GM21515 (cell line): ENCODE measurements at regions not wholly inside any gene's neighbourhood (a gene's known extent, or its start where the extent isn't known, plus 50 kb on each side); places are given as distances from the start of the nearest gene placed in this dataset.
"Not testable (repeated sequence)": the region's sequence is repeated elsewhere in the genome, so short reads cannot be mapped to it uniquely, and the experiment has no call there.

ENCODE experiments used
- ATAC-seq: cut with Tn5 transposase; IDR thresholded peaks from one replicate; pipeline ENCODE4 v1.9.1; 2021; ENCODE audit not compliant: unreplicated experiment

DNA sequence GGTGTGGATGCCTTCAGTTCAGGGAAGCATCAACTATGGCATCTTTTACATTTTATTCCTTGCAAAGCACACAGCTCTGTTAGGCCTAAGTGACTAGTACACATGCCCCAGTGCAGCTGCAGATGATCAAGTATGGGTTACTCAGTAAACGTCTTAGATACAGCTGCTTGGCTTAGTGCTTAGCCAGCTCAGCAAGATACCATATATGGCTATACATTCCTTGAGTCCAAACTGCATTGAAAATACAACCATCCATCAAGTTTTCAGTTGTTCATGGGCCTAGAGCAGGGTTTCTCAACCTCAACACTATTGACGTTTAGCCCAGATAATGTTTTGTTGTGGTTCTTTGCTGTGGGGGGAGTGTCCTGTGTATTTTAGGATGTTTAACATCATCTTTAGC, 769.9 kb downstream of the TSN start:
- ATAC-seq = no peak

DNA sequence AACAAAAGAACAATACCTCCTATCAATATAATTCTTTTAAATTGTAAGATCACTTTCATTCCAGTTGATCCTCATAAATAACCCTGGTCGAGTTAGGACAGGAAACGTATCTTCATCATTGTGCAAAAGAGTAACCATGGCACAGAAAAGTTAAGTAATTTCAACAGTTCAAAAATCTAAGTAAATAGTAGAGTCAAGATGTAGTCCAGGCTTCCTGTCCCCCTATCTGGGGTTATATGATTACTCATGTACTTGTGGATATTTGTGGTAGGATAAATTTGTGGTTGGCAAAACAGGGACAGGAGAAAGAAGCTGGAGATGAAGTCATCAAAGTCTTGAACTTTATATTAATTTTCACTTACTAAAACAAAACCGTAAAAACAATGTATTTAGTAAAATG, 772.6 kb downstream of the TSN start:
- no peak for ATAC-seq

DNA sequence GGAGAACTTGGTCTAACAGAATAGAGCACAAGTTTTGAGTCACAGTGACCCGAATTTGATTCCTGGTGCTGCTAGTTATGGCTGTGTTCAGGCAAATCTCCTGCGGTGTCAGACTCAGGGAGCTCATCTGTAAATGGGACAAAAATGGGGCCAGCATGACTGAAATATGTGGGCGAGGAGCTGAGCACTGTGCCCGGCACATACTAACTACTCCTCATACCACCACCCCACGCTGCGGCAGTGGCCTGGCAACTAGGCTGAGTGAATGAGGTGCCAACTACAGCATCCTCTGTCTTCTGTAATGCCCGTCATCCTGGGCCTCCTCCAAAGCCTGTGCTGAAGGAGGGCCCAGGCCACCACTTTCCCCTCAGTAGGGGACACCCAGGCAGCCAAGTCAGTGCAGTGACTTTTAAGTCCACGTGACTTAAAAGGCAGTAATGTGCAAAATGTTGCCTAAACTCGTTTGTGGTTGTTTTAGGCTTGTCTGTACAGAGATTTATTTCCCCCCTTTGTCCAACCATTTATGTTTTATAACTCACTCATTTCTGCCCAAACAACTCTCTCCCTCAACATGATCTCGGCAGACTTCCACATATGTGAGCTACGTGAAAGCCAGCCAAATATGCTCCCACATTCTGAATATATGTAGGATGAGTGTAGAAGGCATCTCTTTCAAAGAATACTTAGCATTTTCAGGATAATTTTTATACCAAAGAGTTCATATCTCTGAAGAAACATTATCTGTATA, 773.7 kb downstream of the TSN start:
- ATAC-seq = no peak

DNA sequence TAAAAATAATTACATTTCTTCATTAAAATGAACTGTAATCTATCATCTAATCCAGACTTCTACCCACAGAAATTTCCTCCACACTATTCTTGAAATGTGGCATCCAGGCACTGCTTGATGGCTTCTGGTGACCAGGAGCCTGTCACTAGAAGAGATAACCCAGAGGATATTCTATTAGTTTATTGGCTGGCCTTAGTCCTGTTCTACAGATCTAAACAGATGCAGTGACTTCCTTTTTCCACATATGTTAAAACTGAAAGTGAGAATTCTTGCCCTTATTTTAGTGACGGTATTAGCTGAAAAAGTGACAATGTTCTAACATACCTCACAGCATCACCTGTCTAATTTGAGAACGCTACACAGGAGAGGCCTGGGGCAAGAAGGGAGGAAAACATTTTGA, 775.4 kb downstream of the TSN start:
- ATAC-seq = no peak

DNA sequence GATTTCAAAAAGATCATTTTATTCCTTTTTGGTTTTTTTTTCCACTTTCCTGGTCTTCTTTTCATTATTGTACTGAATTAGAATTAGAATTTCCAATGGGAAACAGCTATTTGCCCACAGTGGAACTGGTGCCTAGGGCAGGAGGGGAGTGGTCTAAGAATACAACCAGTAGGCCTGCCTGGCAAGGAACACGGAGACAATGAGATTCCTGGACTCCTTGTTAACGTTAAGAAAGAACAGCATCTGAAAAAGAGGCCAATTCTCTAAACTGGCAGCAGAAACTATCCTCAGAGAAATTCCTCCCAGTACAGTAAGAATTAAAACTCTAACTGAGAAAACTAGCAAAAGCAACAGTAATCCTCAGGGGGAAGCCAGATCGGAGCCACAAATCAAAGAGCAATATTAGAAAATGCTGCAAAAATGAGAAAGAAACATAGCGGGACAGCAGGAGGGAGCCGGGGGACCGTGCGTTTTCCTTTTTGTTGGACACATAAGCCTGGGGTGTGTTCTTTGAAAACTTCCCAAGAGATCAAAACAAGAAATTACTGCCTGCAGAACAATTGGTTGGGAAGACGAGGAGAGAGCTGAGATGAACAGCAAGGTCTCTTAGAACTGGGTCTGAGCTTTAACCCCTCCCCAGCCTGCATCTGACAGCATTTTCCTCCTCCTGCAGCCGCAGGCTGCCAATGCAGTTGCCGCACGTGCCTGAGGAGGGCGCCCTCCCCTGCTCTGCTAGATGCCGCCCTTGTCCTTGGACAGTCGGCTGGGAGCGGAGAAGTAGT, 776.0 kb downstream of the TSN start:
- no peak for ATAC-seq

DNA sequence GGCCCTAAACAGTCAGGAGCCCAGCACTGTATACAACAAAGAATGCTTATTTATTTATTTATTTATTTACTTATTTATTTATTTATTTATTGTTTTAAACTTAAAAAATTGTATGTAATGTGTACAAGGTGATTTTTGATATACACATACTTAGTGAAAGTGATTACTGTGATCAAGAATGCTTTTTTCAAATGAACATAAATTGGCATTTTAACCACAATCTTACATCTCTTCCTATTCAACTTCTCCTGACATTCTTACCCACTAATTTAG, 776.6 kb downstream of the TSN start:
- no peak for ATAC-seq

DNA sequence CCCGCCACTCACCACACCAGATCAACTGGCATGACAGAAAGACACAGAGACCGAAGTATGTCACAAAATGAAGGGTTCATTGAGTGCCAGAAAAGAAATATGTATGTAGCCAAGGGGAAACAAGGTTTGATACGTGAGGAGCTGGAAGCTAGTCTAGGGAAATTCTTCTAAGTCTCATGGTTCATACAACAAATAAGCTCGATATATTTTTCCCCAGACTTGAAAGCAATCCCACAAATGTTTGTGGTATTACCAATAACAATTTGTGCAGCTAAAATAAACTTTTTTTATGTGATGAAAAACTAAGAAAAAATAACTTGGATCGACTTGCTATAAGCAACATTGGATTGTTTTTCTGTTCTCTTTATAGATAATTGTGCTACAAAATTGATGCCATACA, 777.0 kb downstream of the TSN start:
- ATAC-seq = no peak

DNA sequence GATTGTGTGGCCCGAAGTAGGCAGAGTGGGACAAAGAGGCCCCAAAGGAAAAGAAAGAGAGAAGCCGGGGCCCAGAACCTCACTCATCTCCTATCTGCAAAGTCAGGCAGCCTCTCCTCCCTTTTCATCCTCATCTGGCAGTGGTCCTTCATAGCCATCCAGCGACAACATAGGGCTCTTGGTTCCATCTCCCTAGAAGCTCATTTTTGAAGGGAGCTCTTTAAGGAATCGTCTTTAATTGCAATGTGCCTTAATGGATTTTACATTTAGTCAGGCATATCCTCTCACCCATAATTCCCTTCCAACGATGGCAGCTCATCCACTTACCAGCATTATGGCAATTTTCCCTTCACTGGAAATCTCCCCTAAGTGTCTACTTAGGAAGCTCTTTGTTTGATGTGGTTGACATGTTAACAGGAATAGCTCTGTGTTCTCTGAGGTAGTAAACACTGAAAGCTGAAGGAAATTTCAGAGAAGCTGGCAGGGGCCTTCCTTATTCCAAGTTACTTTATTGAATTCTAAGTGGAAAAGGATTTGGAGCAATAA, 780.6 kb downstream of the TSN start:
- ATAC-seq = no peak

DNA sequence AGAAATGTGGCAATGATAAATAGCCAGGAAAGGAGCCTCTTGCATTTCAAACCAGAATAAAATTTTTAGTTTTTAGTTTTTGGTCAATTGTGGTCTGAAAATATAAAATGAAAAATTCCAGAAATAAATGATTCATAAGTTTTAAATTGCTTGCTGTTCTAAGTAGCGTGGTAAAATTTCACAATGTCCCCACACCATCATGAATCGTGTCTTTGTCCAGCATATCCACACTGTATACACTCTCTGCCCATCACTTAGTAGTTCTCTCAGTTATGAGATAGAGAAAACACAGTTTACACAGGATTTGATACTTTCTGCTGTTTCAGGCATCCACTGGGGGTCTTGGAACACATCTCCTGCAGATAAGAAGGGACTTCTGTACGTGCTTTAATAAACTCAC, 783.9 kb downstream of the TSN start:
- ATAC-seq = no peak

DNA sequence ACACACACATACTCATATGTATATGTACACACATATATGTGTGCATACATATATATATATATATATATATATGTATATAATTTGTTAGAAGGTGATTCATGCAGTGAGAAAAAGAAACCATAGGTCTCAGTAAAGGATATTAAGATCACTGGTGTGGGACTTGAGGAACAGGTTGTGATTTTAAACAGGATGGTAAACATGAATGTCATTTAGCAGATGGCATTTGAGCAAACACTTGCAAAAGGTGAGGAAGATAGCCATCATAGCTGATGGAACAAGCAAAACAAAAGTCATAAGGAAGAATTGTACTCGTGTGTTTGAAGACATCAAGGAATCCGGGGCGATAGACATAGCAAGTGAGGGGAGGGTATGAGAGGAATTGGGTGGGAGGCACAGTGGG, 784.5 kb downstream of the TSN start:
- ATAC-seq = no peak

DNA sequence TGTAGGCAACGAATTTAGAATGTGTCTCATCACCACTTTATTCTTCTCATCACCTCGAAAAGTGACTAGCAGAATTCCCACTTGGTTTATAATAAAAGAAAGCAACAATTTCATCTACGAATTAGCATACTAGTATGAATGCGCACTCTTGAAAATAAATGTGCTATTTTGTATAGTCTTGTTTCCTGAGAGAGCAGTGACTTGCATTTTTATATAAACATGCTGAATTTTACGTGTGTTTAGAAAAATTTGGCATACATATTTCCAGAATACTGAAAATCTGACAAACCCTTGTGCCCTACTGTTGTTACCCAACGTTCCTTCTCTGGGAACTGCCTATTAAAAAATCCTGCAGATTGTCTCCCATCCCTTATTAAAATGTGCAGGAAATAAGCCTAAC, 786.8 kb downstream of the TSN start:
- no peak for ATAC-seq

DNA sequence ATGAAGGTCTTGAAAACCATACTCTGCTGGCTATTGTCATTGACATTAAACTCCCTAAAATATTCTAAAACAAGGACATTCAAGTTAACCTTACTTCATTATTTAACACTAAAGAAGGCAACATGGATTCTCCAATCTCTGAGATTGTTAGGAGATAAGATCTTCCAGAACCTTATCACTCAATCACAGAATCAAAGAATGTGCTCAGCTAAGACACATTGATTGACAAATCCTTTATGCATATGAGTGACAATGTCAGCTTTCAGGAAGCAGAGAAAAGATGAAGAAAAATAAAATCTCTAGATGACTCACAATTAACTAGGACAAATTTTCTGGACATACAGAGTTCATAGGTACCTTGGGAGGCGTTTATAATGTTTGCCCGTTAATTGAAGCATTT, 787.2 kb downstream of the TSN start:
- ATAC-seq = no peak

DNA sequence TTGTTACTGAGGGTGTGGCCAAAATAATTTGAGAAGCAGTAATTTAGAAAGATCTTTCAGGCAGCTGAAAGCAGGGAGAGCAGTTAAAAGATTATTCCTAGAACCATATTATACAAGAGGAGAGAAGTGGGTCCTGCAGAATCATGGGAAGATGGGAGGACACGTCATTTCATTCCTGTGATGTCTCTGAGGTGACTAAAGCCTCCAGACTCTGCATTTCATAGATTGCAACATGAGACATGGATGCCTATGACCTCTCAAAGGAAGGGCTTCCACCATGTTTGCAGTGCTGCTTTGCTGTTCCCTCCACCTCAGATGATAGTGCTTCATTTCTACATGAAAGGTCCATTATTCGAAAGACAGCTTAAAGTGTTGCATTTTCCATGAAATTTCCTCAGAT, 788.4 kb downstream of the TSN start:
- no peak for ATAC-seq

DNA sequence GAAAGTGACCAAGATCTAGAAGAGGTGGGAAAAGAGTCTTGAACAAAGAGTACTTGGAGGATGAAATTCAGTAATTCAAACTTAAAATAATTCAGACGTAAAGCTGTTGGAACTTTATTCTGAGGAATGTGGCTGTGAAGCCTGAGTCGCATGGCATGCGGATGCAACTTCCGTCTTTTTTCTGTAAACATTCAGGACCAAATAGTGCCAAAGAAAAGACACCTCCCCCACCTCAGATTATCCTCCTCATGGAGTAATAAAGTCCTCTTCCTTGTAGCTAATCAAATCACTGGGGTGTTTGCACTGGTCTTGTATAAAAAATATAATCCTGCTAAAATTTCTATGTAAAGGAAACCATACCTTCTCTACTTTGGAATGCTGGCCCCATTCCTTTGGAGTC, 790.4 kb downstream of the TSN start:
- ATAC-seq = no peak

DNA sequence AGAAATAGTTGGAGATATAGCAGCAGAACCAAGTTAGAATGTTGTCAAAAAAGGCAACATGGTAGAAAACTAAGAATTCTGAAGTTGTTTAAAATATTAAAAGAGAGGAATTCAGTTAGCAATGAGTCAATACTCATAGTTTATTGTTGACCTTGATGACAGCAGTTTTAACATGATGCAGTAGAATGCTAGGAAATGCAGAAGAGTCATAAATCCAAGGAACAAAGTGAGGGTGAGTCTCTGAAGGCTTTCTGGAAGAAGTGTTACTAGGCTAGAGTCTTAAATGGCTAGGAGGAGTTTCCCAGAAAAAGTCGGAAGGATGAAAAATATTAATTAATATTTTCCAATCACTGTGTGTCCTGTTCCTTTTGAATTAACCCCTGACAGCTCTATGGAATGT, 807.3 kb downstream of the TSN start:
- no peak for ATAC-seq

DNA sequence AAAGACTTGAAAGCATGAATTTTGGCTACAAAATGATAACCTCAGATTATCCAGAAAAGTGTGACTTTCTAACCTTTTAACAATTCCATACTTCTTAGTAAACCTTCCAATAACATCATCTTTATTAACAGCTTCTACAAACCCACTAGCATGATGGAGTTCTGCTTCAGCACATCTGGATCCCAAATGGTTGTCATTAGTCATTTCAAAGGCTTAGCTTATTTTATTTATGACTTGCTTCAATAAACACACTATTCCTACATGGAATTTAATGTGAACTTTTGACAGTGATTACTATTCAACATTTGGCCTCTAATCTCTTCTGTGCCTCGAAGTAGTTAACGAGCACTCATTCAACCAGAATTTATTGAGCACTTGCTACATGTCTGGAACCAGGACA, 808.3 kb downstream of the TSN start:
- no peak for ATAC-seq

DNA sequence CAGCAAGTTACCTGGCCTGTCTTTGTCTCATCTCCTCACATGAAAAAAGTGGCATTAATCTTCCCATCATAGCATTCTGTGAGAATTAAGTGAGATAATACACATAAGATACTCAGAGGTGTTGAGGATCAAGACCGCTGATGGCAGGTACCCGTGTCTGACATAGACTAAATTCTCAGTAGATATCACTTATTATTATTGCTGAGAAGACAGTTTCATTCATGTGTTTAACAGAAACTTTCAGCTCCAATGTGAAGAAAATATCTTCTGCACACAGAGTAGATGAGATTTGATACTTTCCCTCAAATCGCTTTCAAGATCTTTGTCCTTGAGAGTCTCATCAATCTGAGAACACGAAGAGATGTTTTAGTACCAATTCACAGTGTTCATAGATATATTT, 809.4 kb downstream of the TSN start:
- ATAC-seq = no peak

DNA sequence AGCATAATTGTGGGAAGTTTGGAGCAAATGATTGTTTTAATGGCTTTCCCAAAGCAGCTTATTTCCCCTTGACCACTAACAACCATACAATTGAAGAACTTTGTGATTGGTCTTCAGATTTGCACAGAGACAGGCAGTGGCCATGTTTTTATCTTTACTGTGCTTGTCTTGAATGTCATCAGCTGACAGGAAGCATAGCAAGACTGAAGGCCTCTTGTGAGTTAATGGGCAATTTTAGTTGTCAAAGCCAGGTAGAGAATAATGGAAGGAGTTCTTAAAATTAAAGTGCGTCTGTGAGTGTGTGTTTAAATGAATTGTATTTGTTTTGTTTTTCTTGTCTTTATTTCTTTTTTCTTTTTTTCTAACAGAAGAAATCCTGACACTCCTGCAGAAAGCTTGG, 809.9 kb downstream of the TSN start:
- ATAC-seq = no peak

DNA sequence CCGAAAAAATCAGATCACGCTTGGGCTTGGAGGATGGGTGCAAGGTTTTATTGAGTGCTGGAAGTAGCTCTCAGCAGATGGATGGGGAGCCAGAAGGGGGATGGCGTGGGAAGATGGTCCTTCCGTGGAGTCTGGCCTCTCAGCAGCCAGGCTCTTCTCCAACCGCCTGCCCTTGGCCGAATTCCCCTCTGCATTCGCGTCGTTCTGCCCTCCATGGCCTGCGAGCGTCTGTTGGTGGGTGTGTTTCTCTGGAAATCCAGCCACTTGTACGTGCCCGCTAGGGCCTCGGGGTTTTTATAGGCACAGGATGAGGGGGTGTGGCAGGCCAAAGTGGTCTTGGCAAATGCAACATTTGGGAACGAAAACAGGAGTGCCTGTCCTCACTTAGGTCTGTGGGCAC, 815.2 kb downstream of the TSN start:
- ATAC-seq = no peak

DNA sequence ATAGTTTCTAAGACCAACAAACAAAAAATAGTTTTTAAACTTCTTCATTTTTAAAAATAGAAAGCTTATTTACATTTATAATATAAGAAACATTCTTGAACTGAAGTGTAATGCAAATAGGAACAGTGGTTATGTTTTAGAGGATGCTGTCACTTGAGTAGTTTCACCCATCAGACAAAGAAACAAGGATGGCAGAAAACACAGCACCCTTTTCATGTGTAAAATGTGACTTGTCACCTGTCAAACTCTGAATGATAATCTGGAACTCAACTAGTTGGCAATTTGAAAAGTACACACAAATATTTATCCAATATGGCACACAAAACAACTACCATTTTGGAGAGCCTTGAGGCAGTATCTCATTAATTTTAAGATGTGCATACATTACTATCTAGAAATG, 816.0 kb downstream of the TSN start:
- ATAC-seq = not testable (repeated sequence)

DNA sequence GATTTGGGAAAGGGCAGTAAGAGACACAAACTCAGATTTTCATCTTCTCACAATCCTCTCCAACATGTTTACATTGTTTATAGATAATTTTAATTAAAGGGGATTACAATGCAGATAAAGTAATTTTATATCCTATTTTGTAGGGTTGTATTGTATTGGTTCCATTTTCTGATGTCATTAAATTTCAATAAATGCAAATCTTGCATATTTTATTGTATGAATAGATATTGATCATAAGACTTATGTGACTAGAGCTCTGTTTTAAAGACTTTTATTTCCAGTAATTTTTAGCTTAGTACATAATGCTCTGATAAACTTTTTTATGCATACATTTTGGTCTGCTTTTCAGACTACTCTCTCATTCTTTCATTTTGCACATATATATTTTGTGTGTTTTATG, 819.6 kb downstream of the TSN start:
- no peak for ATAC-seq

DNA sequence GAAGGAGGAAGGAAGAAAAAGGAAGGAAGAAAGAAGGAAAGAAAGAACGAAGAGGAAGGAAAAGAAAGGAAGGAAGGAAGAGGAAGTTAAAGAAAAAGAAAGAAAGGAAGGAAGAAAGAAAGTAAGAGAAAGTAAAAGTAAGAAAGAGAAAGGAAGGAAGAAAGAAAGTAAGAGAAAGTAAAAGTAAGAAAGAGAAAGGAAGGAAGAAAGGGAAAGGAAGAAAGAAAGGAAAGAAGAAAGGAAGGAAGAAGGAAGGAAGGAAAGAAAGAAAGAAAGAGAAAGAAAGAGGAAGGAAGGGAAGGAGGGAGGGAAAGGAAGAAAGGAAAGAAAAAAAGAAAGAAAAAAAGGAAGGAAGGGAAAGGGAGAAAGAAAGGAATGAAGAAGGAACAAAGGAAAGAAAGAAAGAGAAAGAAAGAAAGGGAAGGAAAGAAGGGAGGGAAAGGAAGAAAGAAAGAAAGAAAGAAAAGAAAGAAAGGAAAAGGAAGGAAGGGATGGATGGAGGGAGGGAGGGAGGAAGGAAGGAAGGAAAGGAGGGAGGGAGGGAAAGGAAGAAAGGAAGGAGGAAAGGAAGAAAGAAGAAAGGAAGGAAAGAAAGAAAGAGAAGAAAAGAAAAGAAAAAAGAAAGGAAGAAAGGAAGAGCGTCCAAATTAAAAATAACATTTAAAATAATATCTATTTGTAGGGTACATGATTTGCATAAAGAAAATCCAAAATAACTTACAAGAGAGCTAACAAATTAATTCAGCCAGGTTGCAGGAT, 827.9 kb downstream of the TSN start:
- ATAC-seq = no peak
